Muscle of leg (tissue), 3 donors: ENCODE measurements at regions not wholly inside any gene's neighbourhood (a gene's known extent, or its start where the extent isn't known, plus 50 kb on each side); places are given as distances from the start of the nearest gene placed in this dataset.
"Not testable (repeated sequence)": the region's sequence is repeated elsewhere in the genome, so short reads cannot be mapped to it uniquely, and the experiment has no call there.

Experiments used
- DNase-seq: peaks from one replicate; pipeline ENCODE4 v3.0.0; 2013
- H3K27ac ChIP-seq: one replicate; pipeline ENCODE4 v1.5.1; 2013; ENCODE audit warnings: mild to moderate bottlenecking, low read length, control low read depth
- H3K27me3 ChIP-seq: one replicate; pipeline ENCODE4 v1.6.1; 2013; ENCODE audit warnings: low read length; ENCODE audit not compliant: control insufficient read depth, insufficient read depth
- H3K36me3 ChIP-seq: one replicate; pipeline ENCODE4 v1.6.1; 2013; ENCODE audit warnings: low read length; ENCODE audit not compliant: control insufficient read depth, insufficient read depth
- H3K4me1 ChIP-seq: one replicate; pipeline ENCODE4 v1.6.1; 2013; ENCODE audit warnings: low read length; ENCODE audit not compliant: control insufficient read depth, insufficient read depth
- H3K4me3 ChIP-seq: one replicate; pipeline ENCODE4 v1.5.1; 2013; ENCODE audit warnings: low read length, control low read depth
- H3K9me3 ChIP-seq: replicated peaks from 2 replicates; pipeline ENCODE4 v1.6.1; 2013; ENCODE audit warnings: low read depth, low read length; ENCODE audit not compliant: control insufficient read depth
- WGBS: methylation state at CpG from one replicate; pipeline ENCODE4 v1.1.5; 2013; ENCODE audit warnings: missing lambda C conversion rate; ENCODE audit not compliant: insufficient coverage; 5-methylcytosine and 5-hydroxymethylcytosine counted together

GRCh38 chr11:23859087-23859486, 637.8 kb upstream of the LUZP2 start:
- H3K27ac ChIP-seq: no peak overlapping the region
- no peaks in the 10 kb centered on the region for H3K9me3 ChIP-seq
- no peaks in the 10 kb centered on the region for H3K36me3 ChIP-seq
- no peak for DNase-seq
- H3K4me1 ChIP-seq: no peaks in the 10 kb centered on the region
- H3K27me3 ChIP-seq: no peaks in the 10 kb centered on the region
- H3K4me3 ChIP-seq: no peak overlapping the region

GRCh38 chr11:23861615-23862014, 635.2 kb upstream of the LUZP2 start:
- H3K27ac ChIP-seq: no peak overlapping the region
- DNase-seq: peak; percentile 7
- no peaks in the 10 kb centered on the region for H3K9me3 ChIP-seq
- no peaks in the 10 kb centered on the region for H3K27me3 ChIP-seq
- H3K4me1 ChIP-seq: no peaks in the 10 kb centered on the region
- no peak overlapping the region for H3K4me3 ChIP-seq
- H3K36me3 ChIP-seq: no peaks in the 10 kb centered on the region
- WGBS: no CpG with 5 or more reads among the region's 9 CpGs

GRCh38 chr11:23865341-23865975, 631.4 kb upstream of the LUZP2 start:
- H3K4me3 ChIP-seq: no peak overlapping the region
- no peak for DNase-seq
- WGBS: no CpG with 5 or more reads among the region's 4 CpGs
- H3K27me3 ChIP-seq: no peaks in the 10 kb centered on the region
- no peaks in the 10 kb centered on the region for H3K4me1 ChIP-seq
- H3K36me3 ChIP-seq: no peaks in the 10 kb centered on the region
- H3K9me3 ChIP-seq: no peaks in the 10 kb centered on the region
- no peak overlapping the region for H3K27ac ChIP-seq

GRCh38 chr11:23866641-23867040, 630.2 kb upstream of the LUZP2 start:
- 80% methylated on average over 1 of the region's 1 CpG for WGBS
- no peak overlapping the region for H3K4me3 ChIP-seq
- no peaks in the 10 kb centered on the region for H3K4me1 ChIP-seq
- no peak overlapping the region for H3K27ac ChIP-seq
- no peak for DNase-seq
- no peaks in the 10 kb centered on the region for H3K36me3 ChIP-seq
- H3K9me3 ChIP-seq: no peaks in the 10 kb centered on the region
- H3K27me3 ChIP-seq: no peaks in the 10 kb centered on the region

GRCh38 chr11:23869671-23870070, 627.2 kb upstream of the LUZP2 start:
- Histone ChIP-seq H3K9me3 (no peaks in the 10 kb centered on the region), H3K4me1 (no peaks in the 10 kb centered on the region), H3K27me3 (no peaks in the 10 kb centered on the region), H3K36me3 (no peaks in the 10 kb centered on the region), H3K27ac (no peak overlapping the region), H3K4me3 (no peak overlapping the region)
- DNase-seq: no peak
- no CpG with 5 or more reads among the region's 2 CpGs for WGBS

- no peaks in the 10 kb centered on the region for H3K36me3 ChIP-seq
- no CpG with 5 or more reads among the region's 2 CpGs for WGBS
- no peak overlapping the region for H3K27ac ChIP-seq
- H3K9me3 ChIP-seq: no peaks in the 10 kb centered on the region
- H3K4me1 ChIP-seq: no peaks in the 10 kb centered on the region
- DNase-seq: peak; percentile 19
- no peak overlapping the region for H3K4me3 ChIP-seq
- no peaks in the 10 kb centered on the region for H3K27me3 ChIP-seq
Measured at GRCh38 chr11:23873406-23873805, 623.4 kb upstream of the LUZP2 start.

- no CpG with 5 or more reads among the region's 4 CpGs for WGBS
- peak; percentile 82 for DNase-seq
Measured at GRCh38 chr11:23875176-23875850, 621.5 kb upstream of the LUZP2 start.

GRCh38 chr11:23883426-23884048, 613.3 kb upstream of the LUZP2 start:
- H3K4me3 ChIP-seq, H3K9me3 ChIP-seq, H3K27me3 ChIP-seq, H3K27ac ChIP-seq, H3K4me1 ChIP-seq, DNase-seq, H3K36me3 ChIP-seq: not testable (repeated sequence)
- 94% methylated on average over 25 of the region's 26 CpGs for WGBS

More at GRCh38 chr11:23875176-23875850, 621.5 kb upstream of the LUZP2 start:
- Histone ChIP-seq H3K36me3 (no peaks in the 10 kb centered on the region), H3K9me3 (no peaks in the 10 kb centered on the region), H3K27me3 (no peaks in the 10 kb centered on the region), H3K4me1 (no peaks in the 10 kb centered on the region), H3K4me3 (no peak overlapping the region), H3K27ac (no peak overlapping the region)

GRCh38 chr11:23884341-23884740, 612.5 kb upstream of the LUZP2 start:
- Histone ChIP-seq H3K4me1 (no peaks in the 10 kb centered on the region), H3K27me3 (no peaks in the 10 kb centered on the region), H3K36me3 (no peaks in the 10 kb centered on the region), H3K9me3 (no peaks in the 10 kb centered on the region), H3K4me3 (no peak overlapping the region), H3K27ac (no peak overlapping the region)
- peak; percentile 21 for DNase-seq

GRCh38 chr11:23885801-23886200, 611.1 kb upstream of the LUZP2 start:
- no CpG with 5 or more reads among the region's 2 CpGs for WGBS
- DNase-seq: no peak
- Histone ChIP-seq H3K9me3 (no peaks in the 10 kb centered on the region), H3K27ac (no peak overlapping the region), H3K36me3 (no peaks in the 10 kb centered on the region), H3K4me3 (no peak overlapping the region), H3K27me3 (no peaks in the 10 kb centered on the region), H3K4me1 (no peaks in the 10 kb centered on the region)
